DMS153 treated with DMSO at 0.1 percent for 48 hours (cell line): ENCODE measurements at regions not wholly inside any gene's neighbourhood (a gene's known extent, or its start where the extent isn't known, plus 50 kb on each side); places are given as distances from the start of the nearest gene placed in this dataset.

ENCODE experiments used
- DNase-seq: peaks from one replicate; lab custom pipeline; 2025; ENCODE audit not compliant: unreplicated experiment; lab: John Stamatoyannopoulos, UW

- DNase-seq: no peak
These were observed 179.8 kb upstream of the S1PR3 start for GRCh38 chr9:88811511-88811910.

DNA sequence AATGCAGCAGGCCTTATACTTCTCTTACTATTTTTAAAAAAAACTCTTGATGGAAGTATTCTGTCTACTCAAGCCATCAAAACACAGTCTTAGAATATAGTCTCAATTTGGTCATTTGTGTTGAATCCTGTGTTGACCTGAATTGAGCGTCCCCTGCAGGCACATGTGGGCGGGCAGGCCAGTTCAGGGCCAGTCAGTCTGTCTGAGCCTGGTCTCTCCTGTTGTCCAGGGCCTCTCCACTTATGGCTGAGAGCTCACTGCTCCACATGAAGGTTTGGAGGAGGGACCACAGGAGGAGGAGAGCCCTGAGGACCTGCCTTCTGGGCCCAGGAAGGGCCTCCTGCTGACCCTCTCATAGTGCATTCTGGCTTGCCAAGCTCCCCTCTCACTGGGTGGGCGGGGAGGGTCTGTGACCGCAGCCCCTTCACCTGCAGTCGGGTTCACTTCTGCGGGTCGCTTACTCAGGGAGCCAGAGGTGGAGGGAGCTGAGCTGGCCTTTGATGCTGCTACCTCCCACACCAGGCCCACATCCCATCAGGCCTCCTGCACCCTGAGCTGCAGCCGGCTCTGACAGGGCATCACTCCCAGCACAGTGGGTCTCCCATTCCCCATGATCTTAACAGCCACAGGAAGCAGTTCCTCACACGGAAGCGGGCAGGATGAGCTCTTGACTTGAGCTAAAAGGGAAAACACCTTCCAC lies 178.2 kb upstream of the S1PR3 start:
- no peak for DNase-seq

DNA sequence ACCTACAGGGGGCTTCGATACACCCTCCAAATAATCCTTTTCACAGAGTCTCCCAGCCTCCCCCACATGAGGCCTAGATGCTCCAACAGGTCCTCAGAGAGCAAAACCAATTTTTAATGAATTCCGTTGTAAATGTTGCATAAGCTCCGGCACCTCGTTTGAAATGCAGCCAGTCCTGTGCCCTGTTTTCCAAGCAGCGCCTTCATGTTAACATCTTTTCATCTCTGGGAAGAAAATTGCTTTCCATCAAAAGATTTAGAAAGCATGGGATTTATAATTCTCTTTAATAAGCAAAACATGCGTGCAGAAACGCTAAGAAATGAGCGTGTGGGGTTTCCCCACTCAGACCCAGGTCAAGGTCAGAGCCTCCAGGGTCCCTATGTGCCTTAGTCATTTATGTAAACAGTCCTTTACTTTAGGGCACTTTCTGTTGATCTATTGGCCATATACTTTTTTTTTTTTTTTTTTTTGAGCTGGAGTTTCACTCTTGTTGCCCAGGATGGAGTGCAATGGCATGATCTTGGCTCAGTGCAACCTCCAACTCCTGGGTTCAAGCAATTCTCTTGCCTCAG lies 177.5 kb upstream of the S1PR3 start:
- DNase-seq: no peak

- DNase-seq: no peak
These were observed 176.7 kb upstream of the S1PR3 start for GRCh38 chr9:88814577-88814976.

DNA sequence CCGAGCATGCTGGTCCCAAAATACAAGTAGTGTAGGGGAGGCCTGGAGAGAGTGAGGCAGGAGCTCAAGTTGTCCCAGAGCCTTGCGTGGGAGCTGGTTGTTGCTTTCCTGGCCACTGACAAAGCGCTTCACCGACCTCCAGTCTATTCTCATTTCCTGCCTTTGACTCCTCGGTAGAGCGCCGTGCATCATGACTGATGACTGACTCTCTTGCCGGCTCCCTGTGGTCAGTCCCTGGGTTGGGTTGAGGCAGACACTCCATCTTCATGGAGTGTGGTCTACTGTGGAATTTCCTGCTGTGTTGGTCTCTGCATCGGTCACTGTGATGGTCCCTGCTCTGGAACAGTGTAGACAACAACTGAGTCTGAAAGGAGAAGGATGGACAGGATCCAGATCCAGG lies 175.1 kb upstream of the S1PR3 start:
- DNase-seq: no peak

DNA sequence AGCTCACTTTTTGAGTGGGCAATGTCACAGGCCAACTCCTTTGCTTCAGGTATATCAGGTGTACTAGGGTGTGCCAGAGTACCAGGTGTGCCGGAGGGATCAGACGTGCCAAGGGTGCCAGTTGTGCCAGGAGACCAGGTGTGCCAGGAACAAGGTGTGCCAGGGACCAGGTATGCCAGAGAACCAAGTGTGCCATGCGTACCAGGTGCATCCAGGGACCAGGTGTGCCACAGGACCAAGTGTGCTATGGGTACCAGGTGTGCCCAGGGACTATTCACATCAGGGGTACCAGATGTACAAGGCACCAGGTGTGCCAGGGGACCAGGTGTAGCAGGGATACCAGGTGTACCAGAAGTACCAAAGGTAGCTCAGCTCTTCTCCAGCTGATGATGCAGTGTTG lies 174.7 kb upstream of the S1PR3 start:
- DNase-seq: no peak

- no peak for DNase-seq
These were observed 173.6 kb upstream of the S1PR3 start for GRCh38 chr9:88817628-88818027.

- peak; percentile 35 for DNase-seq
These were observed 172.6 kb upstream of the S1PR3 start for GRCh38 chr9:88818495-88819201.

DNA sequence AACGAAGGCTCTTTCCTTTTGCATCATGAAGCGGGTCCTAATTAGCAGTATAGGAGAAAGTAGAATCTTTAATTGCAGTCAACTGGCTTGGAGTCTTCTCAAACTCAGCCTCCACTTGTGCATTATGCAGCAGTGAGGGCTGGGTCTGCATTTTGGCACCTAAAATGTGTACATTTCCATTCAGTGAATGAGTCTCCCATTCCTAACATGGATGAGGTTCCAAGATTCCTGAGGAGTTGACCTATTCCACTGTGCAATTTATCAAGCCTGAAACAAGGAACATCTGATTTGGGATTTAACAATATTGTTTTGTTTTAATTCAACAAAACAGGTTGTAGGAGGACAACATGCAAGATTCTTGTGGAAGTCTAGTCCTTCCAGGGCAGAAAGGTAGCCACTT lies 171.8 kb upstream of the S1PR3 start:
- no peak for DNase-seq

- no peak for DNase-seq
These were observed 171.2 kb upstream of the S1PR3 start for GRCh38 chr9:88820055-88820454.

GRCh38 chr9:88821033-88821745 lies 170.1 kb upstream of the S1PR3 start:
- no peak for DNase-seq

GRCh38 chr9:88821746-88822106 lies 169.5 kb upstream of the S1PR3 start:
- no peak for DNase-seq

DNA sequence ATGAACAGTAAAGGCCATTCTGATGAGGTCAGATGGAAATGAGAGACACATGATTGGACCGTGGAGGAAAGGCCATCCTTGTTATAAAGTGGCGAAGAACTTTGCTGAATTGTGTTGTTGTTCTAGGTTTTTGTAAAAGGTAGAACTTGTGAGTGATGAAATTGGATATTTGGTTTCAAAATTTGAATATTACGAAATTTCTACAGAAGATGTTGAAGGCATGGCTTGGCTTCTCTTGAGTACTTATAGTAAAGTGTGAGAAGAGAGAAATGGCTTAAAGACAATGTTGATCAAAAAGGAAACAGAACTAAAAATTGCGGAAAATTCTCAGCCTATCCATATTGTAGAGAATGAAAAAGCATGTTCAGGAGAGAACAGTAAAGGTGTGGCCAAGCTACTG lies 166.6 kb upstream of the S1PR3 start:
- DNase-seq: no peak

DNA sequence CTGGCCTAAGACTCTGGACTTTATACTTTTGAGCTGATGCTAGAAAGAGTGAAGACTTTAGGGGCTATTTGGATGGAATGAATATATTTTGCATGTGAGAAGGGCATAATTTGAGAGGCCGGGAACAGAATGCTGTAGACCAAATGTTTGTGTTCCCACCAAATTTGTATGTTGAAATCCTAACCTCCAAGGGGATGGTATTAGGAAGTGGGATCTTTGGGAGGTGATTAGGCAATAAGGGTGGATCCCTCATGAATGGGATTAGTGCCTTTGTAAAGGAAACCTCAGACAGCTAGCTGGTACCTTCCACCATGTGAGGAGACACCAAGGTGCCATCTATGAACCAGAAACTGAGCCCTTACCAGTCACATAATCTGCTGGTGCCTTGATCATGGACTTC lies 165.1 kb upstream of the S1PR3 start:
- DNase-seq: no peak

DNA sequence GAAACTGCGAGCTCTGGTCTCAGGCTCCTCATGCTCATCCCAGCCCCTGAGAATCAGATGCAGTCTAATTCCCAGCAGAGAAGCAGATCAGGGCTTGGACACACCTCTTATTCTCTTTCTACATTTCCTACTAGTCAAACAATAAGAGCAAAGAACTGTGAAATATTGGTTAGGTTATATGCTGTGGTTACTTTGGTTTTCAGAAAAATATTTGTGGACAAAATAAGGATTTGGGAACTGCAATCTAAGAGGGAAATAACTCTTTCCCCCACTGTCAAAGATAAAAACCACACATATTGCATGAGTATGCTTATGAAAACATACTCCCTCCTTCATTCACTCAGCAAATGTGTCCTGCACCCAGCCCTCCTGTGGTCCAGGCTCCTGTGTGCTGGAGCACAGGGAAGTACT lies 164.5 kb upstream of the S1PR3 start:
- DNase-seq: no peak

DNA sequence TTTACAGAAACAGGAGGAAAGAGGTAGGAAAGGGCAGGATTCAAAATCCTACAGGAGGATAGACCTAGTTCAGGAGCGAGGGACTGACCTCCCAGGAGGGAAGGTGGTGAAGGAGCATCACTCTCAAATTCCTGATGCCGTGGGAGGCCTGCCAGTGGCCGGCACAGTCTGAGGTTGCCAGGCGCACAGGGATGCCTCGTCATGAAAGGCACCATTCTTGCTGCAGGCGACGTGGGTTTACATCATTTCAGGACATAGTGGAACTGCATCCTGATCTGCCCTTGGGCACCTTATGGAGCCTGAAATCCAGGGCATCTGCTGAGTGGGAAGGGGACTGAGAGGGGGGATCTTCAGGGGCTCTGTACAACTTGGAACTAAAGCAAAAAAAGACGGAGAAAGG lies 163.2 kb upstream of the S1PR3 start:
- no peak for DNase-seq

GRCh38 chr9:88828492-88828974 lies 162.7 kb upstream of the S1PR3 start:
- no peak for DNase-seq

GRCh38 chr9:88829276-88829675 lies 162.0 kb upstream of the S1PR3 start:
- DNase-seq: no peak

DNA sequence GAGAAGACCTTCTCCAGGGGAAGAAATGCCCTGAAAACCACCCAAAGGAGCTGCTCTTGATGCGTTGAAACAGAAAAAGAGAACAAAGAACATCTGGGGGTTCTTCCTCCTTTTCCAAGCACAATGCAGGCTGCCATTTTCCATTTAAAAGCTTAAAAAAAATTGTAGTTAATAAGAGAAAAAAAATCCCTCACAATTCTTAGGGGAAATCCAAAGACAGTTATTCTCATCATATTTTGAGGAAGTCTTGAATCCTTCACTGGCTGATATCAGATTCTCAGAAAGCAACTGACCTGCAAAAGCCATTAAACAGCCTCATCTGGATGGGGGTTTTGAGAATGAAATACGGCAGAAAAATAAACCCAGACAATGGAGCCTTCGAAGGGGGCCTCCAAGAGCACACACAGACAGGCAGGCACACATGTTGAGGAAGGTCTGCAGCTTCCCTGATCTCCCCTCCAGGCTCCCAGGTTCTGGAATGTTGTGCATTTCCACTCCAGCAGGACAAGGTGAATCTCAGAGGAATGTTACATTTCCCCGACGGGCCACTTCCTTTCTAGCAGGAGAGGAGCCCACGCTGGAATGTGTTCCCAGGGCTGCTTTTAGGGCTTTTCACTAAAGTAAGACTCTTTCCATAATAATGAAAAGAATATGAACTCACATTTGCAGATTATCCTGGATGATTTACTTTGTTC lies 159.4 kb upstream of the S1PR3 start:
- no peak for DNase-seq

DNA sequence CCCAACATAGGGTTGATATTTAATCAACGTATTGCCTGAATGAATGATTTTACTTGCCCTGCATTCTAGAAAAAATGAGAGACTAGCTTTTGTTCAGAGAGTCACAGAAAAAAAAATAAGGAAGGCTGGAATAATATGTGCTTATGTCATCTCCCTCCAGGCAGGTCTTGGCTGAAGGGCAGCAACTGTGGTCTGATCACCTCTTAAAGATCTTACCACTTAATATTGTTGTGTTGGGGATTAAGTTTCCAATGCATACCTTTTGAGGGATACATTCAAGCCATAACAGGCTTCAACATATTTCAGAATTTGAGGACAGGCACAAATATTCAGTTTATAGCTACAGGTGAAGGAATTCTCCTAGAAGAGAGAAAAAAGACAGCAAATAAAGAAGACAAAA lies 157.3 kb upstream of the S1PR3 start:
- DNase-seq: no peak

- no peak for DNase-seq
These were observed 156.2 kb upstream of the S1PR3 start for GRCh38 chr9:88835038-88835466.
